HUES6 (cell line): ENCODE measurements at regions not wholly inside any gene's neighbourhood (a gene's known extent, or its start where the extent isn't known, plus 50 kb on each side); places are given as distances from the start of the nearest gene placed in this dataset.

Experiments used
- H3K27ac ChIP-seq: 2 replicates; pipeline ENCODE4 v1.7.0; 2013; ENCODE audit warnings: low read depth, mild to moderate bottlenecking, low read length, inconsistent platforms
- H3K27me3 ChIP-seq: 2 replicates; pipeline ENCODE4 v1.6.1; 2013; ENCODE audit warnings: low read length; ENCODE audit not compliant: control insufficient read depth, insufficient read depth
- H3K36me3 ChIP-seq: 2 replicates; pipeline ENCODE4 v1.6.1; 2013; ENCODE audit warnings: low read length; ENCODE audit not compliant: control insufficient read depth, insufficient read depth
- H3K4me1 ChIP-seq: 2 replicates; pipeline ENCODE4 v1.6.1; 2013; ENCODE audit warnings: low read length; ENCODE audit not compliant: control insufficient read depth, insufficient read depth
- H3K4me3 ChIP-seq: 2 replicates; pipeline ENCODE4 v1.5.1; 2013; ENCODE audit warnings: low read depth, low read length
- H3K9ac ChIP-seq: one replicate; pipeline ENCODE4 v1.6.1; 2013; ENCODE audit warnings: mild to moderate bottlenecking, low read length
- H3K9me3 ChIP-seq: 2 replicates; pipeline ENCODE4 v1.6.1; 2013; ENCODE audit warnings: low read depth, low read length; ENCODE audit not compliant: control insufficient read depth, insufficient read depth

DNA sequence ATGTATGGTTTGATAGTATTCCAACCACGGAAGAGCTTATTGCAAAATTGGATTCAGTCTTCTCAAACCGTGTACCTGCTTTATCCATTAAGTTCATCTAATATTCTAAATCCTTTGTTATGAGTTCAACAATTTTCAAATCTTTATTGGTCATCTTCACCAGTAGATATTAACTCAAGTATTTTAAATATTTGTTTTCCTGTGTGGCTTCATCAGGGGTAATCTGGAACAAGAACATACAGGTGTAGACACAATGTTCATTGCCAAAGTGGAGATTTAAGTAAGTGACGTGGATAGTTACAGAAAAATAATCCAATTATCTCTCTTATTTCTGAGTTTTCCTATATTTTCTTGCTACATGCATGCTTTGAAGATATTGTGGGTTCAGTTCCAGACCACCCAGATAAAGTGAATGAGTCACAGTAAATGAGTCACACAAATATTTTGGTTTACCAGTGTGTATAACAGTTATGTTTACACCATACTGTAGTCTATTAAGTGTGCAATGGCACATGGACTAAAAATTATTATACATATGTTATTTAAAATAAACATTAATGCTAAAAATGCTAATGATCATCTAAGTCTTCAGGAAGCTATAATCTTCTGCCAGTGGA is 429.0 kb upstream of the POT1 start:
- Histone ChIP-seq H3K4me1 (no peaks in the 10 kb centered on the region), H3K9me3 (no peaks in the 10 kb centered on the region), H3K27ac (no peak overlapping the region), H3K27me3 (no peaks in the 10 kb centered on the region), H3K4me3 (no peak overlapping the region), H3K9ac (no peak overlapping the region), H3K36me3 (no peaks in the 10 kb centered on the region)

DNA sequence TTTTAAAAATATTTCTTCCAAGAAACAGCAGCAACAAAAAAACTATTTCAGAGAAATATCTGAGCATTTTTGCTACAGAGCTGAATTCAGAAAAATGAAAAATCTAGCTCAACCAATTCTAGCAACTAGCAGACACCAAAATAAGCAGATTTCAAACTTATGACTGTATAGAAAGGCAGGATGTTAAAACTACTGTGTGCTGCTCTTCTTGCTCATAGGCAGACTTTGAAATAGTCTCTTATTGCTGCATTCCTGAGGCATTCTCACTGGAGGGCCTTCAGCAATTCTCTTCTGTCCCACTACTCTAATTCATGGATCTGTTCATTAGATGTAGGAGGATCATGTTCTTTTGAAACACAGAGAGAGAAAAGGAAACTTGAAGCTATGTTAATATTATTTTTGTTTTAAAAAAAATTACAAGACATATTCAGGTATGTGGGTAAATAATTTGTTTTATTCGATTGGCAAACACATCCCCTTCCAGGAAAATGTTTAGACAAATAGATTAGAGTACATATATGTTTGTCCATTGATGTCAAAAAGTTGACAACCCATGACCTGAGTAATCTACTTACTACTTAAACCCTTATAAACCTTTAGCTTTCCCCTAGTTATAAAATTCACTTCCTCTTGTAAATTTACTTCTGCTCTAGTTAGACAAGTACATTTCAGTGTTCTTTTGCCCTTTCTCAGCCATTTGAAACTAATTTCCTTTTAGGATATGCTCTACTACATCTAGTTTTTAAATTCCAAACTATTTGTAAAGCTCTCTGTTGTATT is 428.2 kb upstream of the POT1 start:
- Histone ChIP-seq H3K27ac (no peak overlapping the region), H3K9me3 (no peaks in the 10 kb centered on the region)

DNA sequence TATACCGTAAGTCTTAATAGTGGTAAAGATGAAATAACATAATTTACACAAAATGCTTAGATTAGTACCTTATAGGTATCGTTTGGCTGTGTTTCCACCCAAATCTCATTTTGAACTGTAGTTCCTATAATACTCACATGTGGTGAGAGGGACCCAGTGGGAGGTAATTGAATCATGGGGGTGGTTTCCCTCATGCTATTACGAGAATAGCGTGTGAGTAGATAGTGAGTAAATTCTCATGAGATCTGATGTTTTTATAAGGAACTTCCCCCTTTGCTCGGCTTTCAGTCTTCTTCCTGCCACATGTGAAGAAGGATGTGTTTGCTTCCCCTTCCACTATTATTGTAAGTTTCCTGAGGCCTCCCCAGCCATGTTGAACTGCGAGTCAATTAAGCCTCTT is 426.3 kb upstream of the POT1 start:
- H3K9me3 ChIP-seq, result no peaks in the 10 kb centered on the region
- H3K4me3 ChIP-seq, result no peak overlapping the region
- no peaks in the 10 kb centered on the region for H3K36me3 ChIP-seq
- no peak overlapping the region for H3K27ac ChIP-seq
- no peak overlapping the region for H3K9ac ChIP-seq
- H3K4me1 ChIP-seq, result no peaks in the 10 kb centered on the region
- no peaks in the 10 kb centered on the region for H3K27me3 ChIP-seq

More for the DNA sequence above, 428.2 kb upstream of the POT1 start:
- no peaks in the 10 kb centered on the region for H3K36me3 ChIP-seq
- no peak overlapping the region for H3K4me3 ChIP-seq
- H3K4me1 ChIP-seq, result no peaks in the 10 kb centered on the region
- H3K27me3 ChIP-seq, result no peaks in the 10 kb centered on the region
- no peak overlapping the region for H3K9ac ChIP-seq

DNA sequence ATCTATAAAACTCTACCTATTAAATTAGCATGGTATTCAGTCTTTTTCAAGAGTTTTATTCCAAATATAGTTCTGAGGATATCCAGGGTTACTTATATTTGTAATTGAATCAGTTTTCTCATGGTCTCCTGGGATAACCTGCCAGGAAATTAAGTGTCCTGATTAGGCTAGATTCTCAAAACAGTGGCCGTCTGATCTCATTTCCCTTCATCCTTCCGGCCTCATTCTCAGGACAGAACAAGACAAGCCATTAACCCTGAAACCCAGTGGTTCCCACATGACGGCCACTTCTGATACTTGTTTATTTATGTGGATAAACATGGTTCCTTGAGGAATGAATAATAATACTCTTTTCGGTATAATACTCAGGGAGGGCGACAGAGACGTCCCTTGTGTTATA is 417.6 kb upstream of the POT1 start:
- Histone ChIP-seq H3K4me1 (no peaks in the 10 kb centered on the region), H3K27me3 (no peaks in the 10 kb centered on the region), H3K9me3 (no peaks in the 10 kb centered on the region), H3K36me3 (no peaks in the 10 kb centered on the region), H3K9ac (no peak overlapping the region), H3K4me3 (no peak overlapping the region), H3K27ac (no peak overlapping the region)

DNA sequence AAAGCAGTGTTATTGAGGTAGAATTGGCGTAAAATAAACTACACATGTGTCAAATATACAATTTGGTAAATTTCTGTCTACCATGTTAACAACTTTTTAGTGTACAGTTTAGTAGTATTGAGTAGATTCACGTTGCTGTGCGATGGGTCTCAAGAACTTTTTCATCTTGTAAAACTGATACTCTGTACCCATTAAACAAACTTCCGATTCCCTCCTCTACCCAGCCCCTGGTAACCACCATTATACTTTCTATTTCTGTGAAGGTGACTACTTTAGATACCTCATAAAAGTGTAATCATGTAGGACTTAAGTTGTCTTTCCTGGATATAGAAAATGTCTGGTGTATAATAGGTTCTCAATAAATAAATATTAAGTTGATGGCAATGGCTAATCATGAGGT is 408.5 kb upstream of the POT1 start:
- no peaks in the 10 kb centered on the region for H3K27me3 ChIP-seq
- peaks cover 10% of the 10 kb centered on the region; the same call in 1 of the 2 replicates for H3K4me1 ChIP-seq
- H3K27ac ChIP-seq, result no peak overlapping the region
- no peaks in the 10 kb centered on the region for H3K36me3 ChIP-seq
- H3K4me3 ChIP-seq, result no peak overlapping the region
- no peaks in the 10 kb centered on the region for H3K9me3 ChIP-seq
- no peak overlapping the region for H3K9ac ChIP-seq

DNA sequence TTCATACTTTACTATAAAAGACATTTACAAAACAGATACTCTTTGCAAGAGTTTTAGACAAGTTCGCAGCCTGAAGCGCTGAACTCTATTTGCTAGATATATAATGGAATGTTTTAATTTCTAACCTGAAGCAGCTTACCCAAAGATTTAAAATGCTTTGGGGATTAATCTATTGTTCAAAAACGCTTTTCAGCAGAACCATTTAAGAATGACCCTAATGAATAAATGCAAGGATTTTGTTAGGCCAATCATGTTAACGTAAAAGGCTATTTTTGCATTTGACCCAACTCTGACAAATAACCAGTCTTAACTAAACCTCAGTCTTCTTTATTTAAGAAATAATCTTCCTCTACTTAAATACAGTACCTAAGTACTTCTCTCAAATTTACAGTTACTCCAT is 406.7 kb upstream of the POT1 start:
- Histone ChIP-seq H3K9me3 (no peaks in the 10 kb centered on the region), H3K27me3 (no peaks in the 10 kb centered on the region), H3K4me3 (no peak overlapping the region), H3K9ac (no peak overlapping the region), H3K27ac (no peak overlapping the region), H3K4me1 (peaks cover 10% of the 10 kb centered on the region; the same call in 1 of the 2 replicates), H3K36me3 (no peaks in the 10 kb centered on the region)

DNA sequence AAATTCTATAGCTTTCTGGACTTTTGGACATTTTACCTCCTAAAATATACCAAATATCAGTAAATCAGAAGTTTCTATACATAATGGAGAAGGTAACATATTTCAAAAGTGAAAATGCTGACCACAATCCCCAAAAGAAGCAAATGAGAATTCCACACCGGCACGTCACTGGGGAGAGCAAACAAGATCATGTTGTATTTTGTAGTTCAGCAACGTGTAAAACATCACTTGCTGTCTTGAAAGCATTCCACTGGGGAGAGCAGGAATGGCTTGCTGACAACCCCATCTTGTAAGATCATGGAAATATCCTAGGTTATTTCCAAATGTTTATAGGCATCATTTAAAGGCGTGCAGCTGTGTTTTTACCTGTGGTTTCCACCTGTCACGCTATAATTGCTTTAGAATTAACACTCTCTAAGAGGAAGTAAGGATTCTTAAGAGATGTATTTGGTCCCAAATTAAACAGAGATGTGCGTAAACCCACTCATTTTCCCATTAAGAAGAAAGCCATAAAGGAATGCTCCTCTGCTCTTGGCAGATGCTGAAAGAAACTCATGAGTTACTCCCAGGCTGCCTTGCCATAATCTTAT is 397.1 kb upstream of the POT1 start:
- Histone ChIP-seq H3K27ac (no peak overlapping the region), H3K9me3 (no peaks in the 10 kb centered on the region), H3K4me1 (no peaks in the 10 kb centered on the region), H3K27me3 (no peaks in the 10 kb centered on the region), H3K4me3 (no peak overlapping the region), H3K36me3 (no peaks in the 10 kb centered on the region), H3K9ac (no peak overlapping the region)

DNA sequence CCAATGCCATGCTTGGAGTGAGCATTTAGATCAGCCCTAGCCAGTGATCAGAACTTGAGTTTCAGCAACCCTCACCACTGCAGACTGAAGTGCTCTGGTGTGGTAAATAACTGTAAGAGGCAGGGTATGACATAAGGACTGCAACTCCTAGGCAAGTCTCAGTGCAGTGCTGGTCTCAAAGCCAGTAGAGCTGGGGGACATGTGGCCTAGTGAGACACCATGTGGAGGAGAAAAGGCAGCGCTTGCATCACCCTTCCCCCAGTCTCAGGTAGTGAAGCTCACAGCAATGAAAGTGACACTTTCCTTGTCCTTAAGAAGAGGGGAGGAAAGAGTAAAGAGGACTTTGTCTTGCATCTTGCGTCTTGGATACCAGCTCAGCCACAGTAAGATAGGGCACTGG is 386.8 kb upstream of the POT1 start:
- Histone ChIP-seq H3K4me3 (no peak overlapping the region), H3K9me3 (peaks cover 25% of the 10 kb centered on the region), H3K9ac (peak overlapping the region; percentile 50), H3K27me3 (no peaks in the 10 kb centered on the region), H3K4me1 (peaks cover 10% of the 10 kb centered on the region), H3K36me3 (no peaks in the 10 kb centered on the region), H3K27ac (no peak overlapping the region)

DNA sequence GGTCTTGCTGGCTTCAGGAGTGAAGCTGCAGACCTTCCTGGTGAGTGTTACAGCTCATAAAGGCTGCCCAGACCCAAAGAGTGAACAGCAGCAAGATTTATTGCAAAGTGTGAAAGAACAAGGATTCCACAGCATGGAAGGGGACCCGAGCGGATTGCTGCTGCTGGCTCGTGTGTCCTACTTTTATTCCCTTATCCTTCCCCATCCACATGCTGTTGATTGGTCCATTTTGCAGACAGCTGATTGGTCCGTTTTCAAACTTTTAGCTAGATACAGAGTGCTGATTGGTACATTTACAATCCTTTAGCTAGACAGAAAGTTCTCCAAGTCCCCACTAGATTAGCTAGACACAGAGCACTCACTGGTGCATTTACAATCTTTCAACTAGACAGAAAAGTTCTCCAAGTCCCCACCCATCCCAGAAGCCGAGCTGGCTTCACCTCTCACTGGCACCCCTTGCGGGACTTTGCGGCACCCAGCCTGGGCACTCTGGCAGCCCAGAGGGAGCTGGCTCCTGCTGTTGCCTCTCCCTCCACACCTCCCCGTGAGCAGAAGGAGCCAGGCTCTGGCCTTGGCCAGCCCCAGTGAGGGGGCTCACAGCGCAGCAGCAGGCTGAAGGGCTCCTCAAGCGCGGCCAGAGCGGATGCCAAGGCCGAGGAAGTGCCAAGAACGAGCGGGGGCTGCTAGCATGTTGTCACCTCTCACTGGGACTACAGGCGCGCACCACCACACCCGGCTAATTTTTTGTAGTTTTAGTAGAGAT is 369.6 kb upstream of the POT1 start:
- H3K4me1 ChIP-seq, result no peaks in the 10 kb centered on the region
- H3K4me3 ChIP-seq, result no peak overlapping the region
- no peaks in the 10 kb centered on the region for H3K9me3 ChIP-seq
- H3K27me3 ChIP-seq, result no peaks in the 10 kb centered on the region
- no peaks in the 10 kb centered on the region for H3K36me3 ChIP-seq
- no peak overlapping the region for H3K27ac ChIP-seq
- H3K9ac ChIP-seq, result no peak overlapping the region

DNA sequence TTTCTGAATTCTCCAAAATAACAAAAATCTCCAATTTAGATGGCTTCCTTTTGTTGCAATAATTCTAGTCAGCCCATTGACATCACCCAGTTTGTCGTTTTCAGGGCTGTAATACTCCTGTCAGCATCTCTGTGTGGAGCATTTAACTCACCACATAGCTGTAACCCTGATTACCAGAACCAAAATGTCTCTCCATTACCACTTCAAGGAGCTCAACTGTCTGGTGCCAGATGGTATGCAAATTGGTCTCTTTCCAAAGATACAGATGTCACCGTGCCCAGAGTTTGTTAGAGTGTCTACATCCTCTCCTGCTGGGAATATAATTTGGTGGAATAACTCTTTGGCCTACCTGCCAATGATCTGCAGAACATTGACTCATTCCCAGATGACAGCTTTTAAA is 350.3 kb upstream of the POT1 start:
- peaks cover 10% of the 10 kb centered on the region for H3K4me1 ChIP-seq
- H3K36me3 ChIP-seq, result no peaks in the 10 kb centered on the region
- H3K9ac ChIP-seq, result no peak overlapping the region
- no peaks in the 10 kb centered on the region for H3K27me3 ChIP-seq
- H3K27ac ChIP-seq, result no peak overlapping the region
- H3K9me3 ChIP-seq, result peaks cover 14% of the 10 kb centered on the region
- H3K4me3 ChIP-seq, result no peak overlapping the region

DNA sequence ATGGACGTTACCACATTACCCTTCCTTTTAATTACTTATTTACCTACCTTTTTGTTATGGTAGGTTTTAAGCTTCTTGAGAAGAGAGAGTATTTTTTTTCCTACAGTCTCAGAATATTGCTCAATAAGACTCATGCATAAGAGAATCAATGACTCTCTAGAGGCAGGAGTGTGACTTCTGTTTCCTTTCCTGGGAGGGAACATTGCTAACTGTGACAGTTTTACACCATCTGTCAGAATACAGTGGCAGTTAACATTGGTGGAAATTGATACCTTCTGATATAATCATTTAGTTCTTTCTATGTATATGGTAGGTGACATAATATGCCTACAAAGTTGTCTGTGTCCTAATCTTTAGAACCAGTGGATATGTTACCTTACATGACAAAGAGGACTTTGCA is 348.7 kb upstream of the POT1 start:
- peaks cover 19% of the 10 kb centered on the region for H3K9me3 ChIP-seq
- no peak overlapping the region for H3K27ac ChIP-seq
- H3K9ac ChIP-seq, result no peak overlapping the region
- no peak overlapping the region for H3K4me3 ChIP-seq
- no peaks in the 10 kb centered on the region for H3K36me3 ChIP-seq
- H3K27me3 ChIP-seq, result no peaks in the 10 kb centered on the region
- H3K4me1 ChIP-seq, result peaks cover 10% of the 10 kb centered on the region
